Loucy (cell line): ENCODE measurements at regions not wholly inside any gene's neighbourhood (a gene's known extent, or its start where the extent isn't known, plus 50 kb on each side); places are given as distances from the start of the nearest gene placed in this dataset.

ENCODE experiments used
- H2AFZ ChIP-seq: fragments of 200-600 bp; sonication (generic); 2 replicates; pipeline ENCODE4 v1.6.0; 2016; ENCODE audit warnings: antibody characterized with exemption, mild to moderate bottlenecking, low read length, moderate library complexity
- H3F3A ChIP-seq: fragments of 200-600 bp; 2 replicates; pipeline ENCODE4 v1.6.0; 2016; ENCODE audit warnings: antibody characterized with exemption, low read depth, mild to moderate bottlenecking
- H3K27me3 ChIP-seq: fragments of 200-600 bp; sonication (generic); 2 replicates; pipeline ENCODE4 v1.6.1; 2014; ENCODE audit warnings: low read length, mild to moderate bottlenecking; ENCODE audit not compliant: insufficient read depth, poor library complexity, severe bottlenecking
- H3K36me3 ChIP-seq: fragments of 200-600 bp; sonication (generic); 2 replicates; pipeline ENCODE4 v1.6.1; 2016; ENCODE audit warnings: low read length; ENCODE audit not compliant: insufficient read depth
- H3K4me1 ChIP-seq: fragments of 200-600 bp; sonication (generic); 2 replicates; pipeline ENCODE4 v1.5.1; 2014; ENCODE audit warnings: low read length, mild to moderate bottlenecking; ENCODE audit not compliant: insufficient read depth, poor library complexity, severe bottlenecking
- H3K4me2 ChIP-seq: fragments of 200-600 bp; sonication (generic); 2 replicates; pipeline ENCODE4 v1.6.0; 2014; ENCODE audit warnings: antibody characterized with exemption, low read length, low read depth, mild to moderate bottlenecking; ENCODE audit not compliant: poor library complexity, severe bottlenecking
- H3K4me3 ChIP-seq: fragments of 200-600 bp; sonication (generic); 2 replicates; pipeline ENCODE4 v1.5.1; 2014; ENCODE audit warnings: low read length, mild to moderate bottlenecking, mixed read lengths; ENCODE audit not compliant: poor library complexity, severe bottlenecking
- H3K79me2 ChIP-seq: fragments of 200-600 bp; sonication (generic); 2 replicates; pipeline ENCODE4 v1.6.1; 2014; ENCODE audit warnings: low read length; ENCODE audit not compliant: insufficient read depth
- H3K9ac ChIP-seq: fragments of 200-600 bp; sonication (generic); 2 replicates; pipeline ENCODE4 v1.6.0; 2014; ENCODE audit warnings: mild to moderate bottlenecking, low read depth, low read length, moderate library complexity; ENCODE audit not compliant: poor library complexity, severe bottlenecking
- H3K9me2 ChIP-seq: fragments of 200-600 bp; sonication (generic); replicated peaks from 2 replicates; pipeline ENCODE4 v1.6.1; 2016; ENCODE audit warnings: low read depth, low read length, mixed read lengths
- H3K9me3 ChIP-seq: fragments of 200-600 bp; sonication (generic); 2 replicates; pipeline ENCODE4 v1.6.1; 2014; ENCODE audit warnings: mild to moderate bottlenecking, antibody characterized with exemption, low read length, low read depth; ENCODE audit not compliant: insufficient read depth
- H4K20me1 ChIP-seq: fragments of 200-600 bp; sonication (generic); 2 replicates; pipeline ENCODE4 v1.6.0; 2014; ENCODE audit warnings: antibody characterized with exemption, low read length, mild to moderate bottlenecking; ENCODE audit not compliant: insufficient read depth, poor library complexity, severe bottlenecking
- EZH2phosphoT487 ChIP-seq: fragments of 200-600 bp; IDR thresholded peaks from 2 replicates; pipeline ENCODE4 v1.6.1; 2018; ENCODE audit warnings: antibody characterized with exemption, mild to moderate bottlenecking, moderate library complexity, borderline replicate concordance
- TF ChIP-seq, protein P1 (sequence below): fragments of 200-600 bp; sonication (generic); conservative IDR thresholded peaks from 2 replicates; pipeline ENCODE4 v1.5.1; 2014; ENCODE audit warnings: mild to moderate bottlenecking, antibody characterized with exemption, low read length

- Histone ChIP-seq H3F3A (no peaks in the 10 kb centered on the region), H3K4me2 (no peak overlapping the region), H2AFZ (no peak overlapping the region), H3K9me2 (no peaks in the 10 kb centered on the region), H3K36me3 (no peaks in the 10 kb centered on the region), H3K9me3 (no peaks in the 10 kb centered on the region), H3K4me1 (peaks cover 9% of the 10 kb centered on the region), H4K20me1 (no peaks in the 10 kb centered on the region), H3K27me3 (no peaks in the 10 kb centered on the region), H3K79me2 (no peaks in the 10 kb centered on the region), H3K9ac (no peak overlapping the region), H3K4me3 (no peak overlapping the region)
- TF ChIP-seq, protein P1, sequence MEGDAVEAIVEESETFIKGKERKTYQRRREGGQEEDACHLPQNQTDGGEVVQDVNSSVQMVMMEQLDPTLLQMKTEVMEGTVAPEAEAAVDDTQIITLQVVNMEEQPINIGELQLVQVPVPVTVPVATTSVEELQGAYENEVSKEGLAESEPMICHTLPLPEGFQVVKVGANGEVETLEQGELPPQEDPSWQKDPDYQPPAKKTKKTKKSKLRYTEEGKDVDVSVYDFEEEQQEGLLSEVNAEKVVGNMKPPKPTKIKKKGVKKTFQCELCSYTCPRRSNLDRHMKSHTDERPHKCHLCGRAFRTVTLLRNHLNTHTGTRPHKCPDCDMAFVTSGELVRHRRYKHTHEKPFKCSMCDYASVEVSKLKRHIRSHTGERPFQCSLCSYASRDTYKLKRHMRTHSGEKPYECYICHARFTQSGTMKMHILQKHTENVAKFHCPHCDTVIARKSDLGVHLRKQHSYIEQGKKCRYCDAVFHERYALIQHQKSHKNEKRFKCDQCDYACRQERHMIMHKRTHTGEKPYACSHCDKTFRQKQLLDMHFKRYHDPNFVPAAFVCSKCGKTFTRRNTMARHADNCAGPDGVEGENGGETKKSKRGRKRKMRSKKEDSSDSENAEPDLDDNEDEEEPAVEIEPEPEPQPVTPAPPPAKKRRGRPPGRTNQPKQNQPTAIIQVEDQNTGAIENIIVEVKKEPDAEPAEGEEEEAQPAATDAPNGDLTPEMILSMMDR = no peak
- TF ChIP-seq EZH2phosphoT487 = no peak
Observed at GRCh38 chr9:109901201-109901600, 121.2 kb downstream of the PALM2AKAP2 start.

DNA sequence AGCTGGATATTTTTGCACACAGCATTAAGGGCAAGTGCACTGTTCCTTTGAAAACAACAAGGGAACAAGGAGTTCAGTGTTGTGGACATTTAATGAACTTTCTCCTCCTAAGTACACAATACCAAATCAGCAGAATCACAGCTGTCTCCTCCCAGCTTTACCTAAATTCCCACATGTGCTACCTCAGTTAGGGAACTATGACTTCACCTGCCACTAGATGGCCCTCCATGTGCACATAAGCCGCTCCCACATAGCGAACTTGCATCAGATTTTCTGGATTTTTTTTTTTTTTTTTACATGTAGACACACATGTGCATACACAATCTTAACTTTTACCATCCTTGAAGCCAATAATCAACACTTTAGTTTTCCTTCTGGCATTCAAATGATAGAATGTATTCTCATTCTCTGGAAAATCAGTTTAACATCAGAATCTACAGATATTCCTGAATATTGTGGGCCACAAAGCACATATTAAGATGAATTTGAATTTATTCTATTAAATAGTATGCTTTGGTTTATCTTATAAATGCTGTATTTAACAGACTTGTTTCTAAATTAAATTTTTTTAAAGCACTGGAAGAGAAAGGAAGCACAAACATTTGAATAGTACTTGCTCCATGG is 123.6 kb downstream of the PALM2AKAP2 start:
- Histone ChIP-seq H3F3A (no peaks in the 10 kb centered on the region), H3K9me2 (no peaks in the 10 kb centered on the region), H4K20me1 (no peaks in the 10 kb centered on the region), H3K9me3 (no peaks in the 10 kb centered on the region), H3K4me2 (no peak overlapping the region), H3K36me3 (no peaks in the 10 kb centered on the region), H3K4me3 (no peak overlapping the region), H3K4me1 (peaks cover 9% of the 10 kb centered on the region), H2AFZ (peak overlapping the region; percentile 34; the same call in 1 of the 2 replicates), H3K79me2 (no peaks in the 10 kb centered on the region), H3K27me3 (no peaks in the 10 kb centered on the region), H3K9ac (no peak overlapping the region)
- TF ChIP-seq EZH2phosphoT487 = no peak
- TF ChIP-seq, protein P1 = peak; percentile 95

- Histone ChIP-seq H3K27me3 (no peaks in the 10 kb centered on the region), H2AFZ (no peak overlapping the region), H3K9me3 (no peaks in the 10 kb centered on the region), H3K79me2 (no peaks in the 10 kb centered on the region), H3K4me2 (no peak overlapping the region), H4K20me1 (no peaks in the 10 kb centered on the region), H3K9me2 (no peaks in the 10 kb centered on the region), H3K9ac (no peak overlapping the region), H3F3A (no peaks in the 10 kb centered on the region), H3K4me3 (no peak overlapping the region), H3K4me1 (peaks cover 5% of the 10 kb centered on the region), H3K36me3 (no peaks in the 10 kb centered on the region)
- TF ChIP-seq, protein P1 = no peak
- TF ChIP-seq EZH2phosphoT487 = no peak
Observed at GRCh38 chr9:109904666-109905065, 124.7 kb downstream of the PALM2AKAP2 start.
